ENCODE measurements at regions not wholly inside any gene's neighbourhood (a gene's known extent, or its start where the extent isn't known, plus 50 kb on each side); places are given as distances from the start of the nearest gene placed in this dataset.

DNA sequence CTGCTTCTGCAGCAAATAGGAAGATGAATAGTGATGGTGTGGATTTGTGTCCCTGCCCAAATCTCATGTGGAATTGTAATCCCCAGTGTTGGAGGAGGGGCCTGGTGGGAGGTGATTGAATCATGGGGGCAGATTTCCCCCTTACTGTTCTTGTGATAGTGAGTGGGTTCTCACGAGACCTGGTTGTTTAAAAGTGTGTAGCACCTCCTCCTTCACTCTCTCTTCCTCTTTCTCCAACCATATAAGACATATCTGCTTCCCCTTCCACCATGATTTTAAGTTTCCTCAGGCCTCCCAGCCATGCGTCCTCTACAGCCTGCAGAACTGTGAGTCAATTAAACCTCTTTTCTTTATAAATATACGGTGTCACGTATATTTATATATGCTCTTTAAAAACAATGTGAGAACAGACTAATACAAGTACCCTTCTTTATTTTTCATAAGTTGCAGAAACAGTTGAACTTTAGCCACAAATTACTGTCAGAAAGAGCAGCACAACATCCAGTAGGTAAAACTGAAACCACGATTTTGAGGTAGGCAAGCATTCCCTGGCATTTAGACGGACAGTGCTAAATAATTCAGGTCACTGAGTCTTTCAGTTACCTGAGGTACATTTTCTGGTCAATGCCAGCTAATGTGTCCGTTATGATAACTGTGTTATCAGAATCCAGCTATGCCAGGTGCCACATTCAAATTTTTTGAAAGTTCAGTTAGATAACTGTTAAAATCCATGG is 79.3 kb upstream of the SPEF2 start:
- TF ChIP-seq, protein P1, sequence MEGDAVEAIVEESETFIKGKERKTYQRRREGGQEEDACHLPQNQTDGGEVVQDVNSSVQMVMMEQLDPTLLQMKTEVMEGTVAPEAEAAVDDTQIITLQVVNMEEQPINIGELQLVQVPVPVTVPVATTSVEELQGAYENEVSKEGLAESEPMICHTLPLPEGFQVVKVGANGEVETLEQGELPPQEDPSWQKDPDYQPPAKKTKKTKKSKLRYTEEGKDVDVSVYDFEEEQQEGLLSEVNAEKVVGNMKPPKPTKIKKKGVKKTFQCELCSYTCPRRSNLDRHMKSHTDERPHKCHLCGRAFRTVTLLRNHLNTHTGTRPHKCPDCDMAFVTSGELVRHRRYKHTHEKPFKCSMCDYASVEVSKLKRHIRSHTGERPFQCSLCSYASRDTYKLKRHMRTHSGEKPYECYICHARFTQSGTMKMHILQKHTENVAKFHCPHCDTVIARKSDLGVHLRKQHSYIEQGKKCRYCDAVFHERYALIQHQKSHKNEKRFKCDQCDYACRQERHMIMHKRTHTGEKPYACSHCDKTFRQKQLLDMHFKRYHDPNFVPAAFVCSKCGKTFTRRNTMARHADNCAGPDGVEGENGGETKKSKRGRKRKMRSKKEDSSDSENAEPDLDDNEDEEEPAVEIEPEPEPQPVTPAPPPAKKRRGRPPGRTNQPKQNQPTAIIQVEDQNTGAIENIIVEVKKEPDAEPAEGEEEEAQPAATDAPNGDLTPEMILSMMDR (IDR thresholded peaks at IDR 0.05) = no peak
- no peak for TF ChIP-seq POLR2A (IDR thresholded peaks at IDR 0.05)
